GM18502 (cell line): ENCODE measurements at regions not wholly inside any gene's neighbourhood (a gene's known extent, or its start where the extent isn't known, plus 50 kb on each side); places are given as distances from the start of the nearest gene placed in this dataset.

Source experiments
- ATAC-seq: cut with Tn5 transposase; IDR thresholded peaks from one replicate; pipeline ENCODE4 v1.9.1; 2021; ENCODE audit warnings: mild to moderate bottlenecking; ENCODE audit not compliant: unreplicated experiment, poor library complexity

GRCh38 chr15:62934236-62934971, 108.1 kb upstream of the TPM1 start:
- no peak for ATAC-seq

- no peak for ATAC-seq
Measured at GRCh38 chr15:62935300-62936081, 107.1 kb upstream of the TPM1 start.

GRCh38 chr15:62938825-62939224, 103.7 kb upstream of the TPM1 start:
- ATAC-seq = no peak

GRCh38 chr15:62940093-62940754, 102.3 kb upstream of the TPM1 start:
- ATAC-seq = no peak

- ATAC-seq = no peak
Measured at GRCh38 chr15:62940755-62941361, 101.7 kb upstream of the TPM1 start.

GRCh38 chr15:62941699-62942098, 100.8 kb upstream of the TPM1 start:
- ATAC-seq = no peak

- ATAC-seq = no peak
Measured at GRCh38 chr15:62942428-62942827, 100.1 kb upstream of the TPM1 start.

- ATAC-seq = no peak
Measured at GRCh38 chr15:62945063-62945462, 97.5 kb upstream of the TPM1 start.

GRCh38 chr15:62945760-62946159, 96.8 kb upstream of the TPM1 start:
- ATAC-seq = no peak

GRCh38 chr15:62946940-62947339, 95.6 kb upstream of the TPM1 start:
- ATAC-seq = no peak

GRCh38 chr15:62950462-62950931, 92.0 kb upstream of the TPM1 start:
- no peak for ATAC-seq

- ATAC-seq = no peak
Measured at GRCh38 chr15:62951481-62951880, 91.1 kb upstream of the TPM1 start.

- ATAC-seq = no peak
Measured at GRCh38 chr15:62953021-62953420, 89.5 kb upstream of the TPM1 start.

GRCh38 chr15:62953496-62954045, 89.0 kb upstream of the TPM1 start:
- no peak for ATAC-seq

GRCh38 chr15:62957130-62957529, 85.4 kb upstream of the TPM1 start:
- ATAC-seq = no peak

- no peak for ATAC-seq
Measured at GRCh38 chr15:62958528-62959363, 83.8 kb upstream of the TPM1 start.

GRCh38 chr15:62961134-62961533, 81.4 kb upstream of the TPM1 start:
- no peak for ATAC-seq

- no peak for ATAC-seq
Measured at GRCh38 chr15:62962101-62962995, 80.2 kb upstream of the TPM1 start.

GRCh38 chr15:62964251-62964650, 78.3 kb upstream of the TPM1 start:
- ATAC-seq = no peak
